SW480 (cell line): ENCODE measurements at regions not wholly inside any gene's neighbourhood (a gene's known extent, or its start where the extent isn't known, plus 50 kb on each side); places are given as distances from the start of the nearest gene placed in this dataset.
A peak's percentile ranks its signal among the peaks of the same experiment; 100 is the strongest.
"Not testable (repeated sequence)": the region's sequence is repeated elsewhere in the genome, so short reads cannot be mapped to it uniquely, and the experiment has no call there.

Experiments used
- DNase-seq: peaks from one replicate; pipeline ENCODE4 v3.0.0-alpha.2; 2016; ENCODE audit warnings: low spot score

- DNase-seq, result no peak
These were observed 242.0 kb downstream of the ARHGAP12 start for GRCh38 chr10:31686599-31686998.

- peak; percentile 16 for DNase-seq
These were observed 244.9 kb downstream of the ARHGAP12 start for GRCh38 chr10:31683682-31684081.

GRCh38 chr10:31679936-31680335 is 248.7 kb downstream of the ARHGAP12 start:
- DNase-seq, result no peak

- DNase-seq, result no peak
These were observed 249.8 kb downstream of the ARHGAP12 start for GRCh38 chr10:31678575-31679516.

GRCh38 chr10:31678139-31678536 is 250.5 kb downstream of the ARHGAP12 start:
- DNase-seq, result no peak

- DNase-seq, result no peak
These were observed 251.2 kb downstream of the ARHGAP12 start for GRCh38 chr10:31677195-31678138.

- no peak for DNase-seq
These were observed 252.9 kb downstream of the ARHGAP12 start for GRCh38 chr10:31675726-31676125.

- DNase-seq, result no peak
These were observed 259.3 kb downstream of the ARHGAP12 start for GRCh38 chr10:31669357-31669756.

GRCh38 chr10:31668326-31668725 is 260.3 kb downstream of the ARHGAP12 start:
- no peak for DNase-seq

- not testable (repeated sequence) for DNase-seq
These were observed 262.8 kb downstream of the ARHGAP12 start for GRCh38 chr10:31665764-31666279.

- no peak for DNase-seq
These were observed 263.8 kb downstream of the ARHGAP12 start for GRCh38 chr10:31664803-31665202.

GRCh38 chr10:31664071-31664470 is 264.6 kb downstream of the ARHGAP12 start:
- not testable (repeated sequence) for DNase-seq

- no peak for DNase-seq
These were observed 268.3 kb downstream of the ARHGAP12 start for GRCh38 chr10:31660300-31660699.

GRCh38 chr10:31659665-31660064 is 269.0 kb downstream of the ARHGAP12 start:
- DNase-seq, result no peak

GRCh38 chr10:31657434-31657872 is 271.2 kb downstream of the ARHGAP12 start:
- DNase-seq, result no peak

- no peak for DNase-seq
These were observed 271.7 kb downstream of the ARHGAP12 start for GRCh38 chr10:31656851-31657433.

GRCh38 chr10:31652038-31652437 is 276.6 kb downstream of the ARHGAP12 start:
- no peak for DNase-seq

GRCh38 chr10:31650010-31650409 is 278.6 kb downstream of the ARHGAP12 start:
- DNase-seq, result no peak

- no peak for DNase-seq
These were observed 279.7 kb downstream of the ARHGAP12 start for GRCh38 chr10:31648966-31649365.

- DNase-seq, result peak; percentile 3
These were observed 280.8 kb downstream of the ARHGAP12 start for GRCh38 chr10:31647861-31648260.

GRCh38 chr10:31646519-31646918 is 282.1 kb downstream of the ARHGAP12 start:
- no peak for DNase-seq

GRCh38 chr10:31645786-31646185 is 282.8 kb downstream of the ARHGAP12 start:
- DNase-seq, result peak; percentile 42
